Smooth muscle cell (in vitro differentiated cells): ENCODE measurements at regions not wholly inside any gene's neighbourhood (a gene's known extent, or its start where the extent isn't known, plus 50 kb on each side); places are given as distances from the start of the nearest gene placed in this dataset. TPM values are rescaled to one million over a fixed set of nuclear protein-coding genes. Genes with fewer than 3 reads are reported as not detected.
"Not testable (repeated sequence)": the region's sequence is repeated elsewhere in the genome, so short reads cannot be mapped to it uniquely, and the experiment has no call there.

Experiments used
- DNase-seq: peaks from one replicate; lab custom pipeline; 2025; ENCODE audit not compliant: unreplicated experiment; lab: John Stamatoyannopoulos, UW
- H2AFZ ChIP-seq: fragments of 200-600 bp; sonication (generic); 2 replicates; pipeline ENCODE4 v1.6.0; 2016; ENCODE audit warnings: antibody characterized with exemption, low read depth, mild to moderate bottlenecking
- H3F3A ChIP-seq: fragments of 200-600 bp; sonication (generic); 2 replicates; pipeline ENCODE4 v1.6.0; 2017; ENCODE audit warnings: antibody characterized with exemption, low read depth
- H3K27ac ChIP-seq: fragments of 200-600 bp; sonication (generic); 2 replicates; pipeline ENCODE4 v1.5.1; 2016; ENCODE audit warnings: low read depth, mild to moderate bottlenecking
- H3K27me3 ChIP-seq: fragments of 200-600 bp; sonication (generic); 2 replicates; pipeline ENCODE4 v1.6.1; 2016; ENCODE audit warnings: low read depth, mild to moderate bottlenecking
- H3K36me3 ChIP-seq: fragments of 200-600 bp; sonication (generic); 2 replicates; pipeline ENCODE4 v1.5.1; 2016; ENCODE audit warnings: low read depth
- H3K4me1 ChIP-seq: fragments of 200-600 bp; sonication (generic); 2 replicates; pipeline ENCODE4 v1.5.1; 2016; ENCODE audit warnings: low read depth
- H3K4me2 ChIP-seq: fragments of 200-600 bp; sonication (generic); 2 replicates; pipeline ENCODE4 v1.6.0; 2016; ENCODE audit warnings: mild to moderate bottlenecking
- H3K4me3 ChIP-seq: fragments of 200-600 bp; sonication (generic); 2 replicates; pipeline ENCODE4 v1.5.1; 2016; ENCODE audit warnings: mild to moderate bottlenecking
- H3K79me2 ChIP-seq: fragments of 200-600 bp; sonication (generic); 2 replicates; pipeline ENCODE4 v1.6.0; 2016; ENCODE audit warnings: low read depth, mild to moderate bottlenecking
- H3K9ac ChIP-seq: fragments of 200-600 bp; sonication (generic); 2 replicates; pipeline ENCODE4 v1.6.0; 2016; ENCODE audit warnings: low read depth
- H3K9me3 ChIP-seq: fragments of 200-600 bp; sonication (generic); replicated peaks from 2 replicates; pipeline ENCODE4 v1.5.1; 2016; ENCODE audit warnings: low read depth
- H4K20me1 ChIP-seq: fragments of 200-600 bp; sonication (generic); 2 replicates; pipeline ENCODE4 v1.6.0; 2016; ENCODE audit warnings: low read depth
- CTCF ChIP-seq: fragments of 200-600 bp; sonication (generic); IDR thresholded peaks from 2 replicates; pipeline ENCODE4 v1.5.1; 2017; ENCODE audit warnings: borderline replicate concordance, mild to moderate bottlenecking, antibody characterized with exemption; ENCODE audit not compliant: insufficient read depth, poor library complexity, severe bottlenecking
- WGBS: methylation state at CpG from one replicate; pipeline ENCODE4 v1.1.7; 2016; ENCODE audit warnings: low lambda C conversion rate; 5-methylcytosine and 5-hydroxymethylcytosine counted together
- microRNA-seq: library from miRNA; unstranded; fragments of <30 nt; microRNA quantifications from one replicate; pipeline ENCODE4, GENCODE V29; 2016; ENCODE audit warnings: borderline number of aligned reads
- small RNA-seq: library from RNA; depleted of rRNA; stranded (forward); fragments of <200 nt; gene quantifications from one replicate; pipeline ENCODE3, GENCODE V24; 2014

- WGBS, result 88% methylated on average over 11 of the region's 11 CpGs
- Histone ChIP-seq H4K20me1 (no peaks in the 10 kb centered on the region), H3K4me2 (no peak overlapping the region), H3K79me2 (no peaks in the 10 kb centered on the region), H3F3A (no peaks in the 10 kb centered on the region), H3K9ac (no peak overlapping the region), H3K9me3 (no peaks in the 10 kb centered on the region), H3K4me1 (no peaks in the 10 kb centered on the region), H3K36me3 (no peaks in the 10 kb centered on the region), H3K4me3 (no peak overlapping the region), H3K27ac (no peak overlapping the region), H2AFZ (no peak overlapping the region), H3K27me3 (no peaks in the 10 kb centered on the region)
- no peak for DNase-seq
- no peak for TF ChIP-seq CTCF
Observed at GRCh38 chr4:9709724-9710123, 71.7 kb upstream of the DRD5 start.

GRCh38 chr4:9715271-9715670, 66.2 kb upstream of the DRD5 start:
- not testable (repeated sequence) for H3K4me2 ChIP-seq, H2AFZ ChIP-seq
- 92% methylated on average over 2 of the region's 2 CpGs for WGBS

GRCh38 chr4:9716093-9716492, 65.3 kb upstream of the DRD5 start:
- H3K79me2 ChIP-seq, result no peaks in the 10 kb centered on the region

More at GRCh38 chr4:9715271-9715670, 66.2 kb upstream of the DRD5 start:
- H3K4me1 ChIP-seq, H3K27me3 ChIP-seq, DNase-seq, H3K79me2 ChIP-seq, H3K27ac ChIP-seq, H4K20me1 ChIP-seq, H3K9me3 ChIP-seq, H3K9ac ChIP-seq, H3K4me3 ChIP-seq, H3F3A ChIP-seq, H3K36me3 ChIP-seq: not testable (repeated sequence)

GRCh38 chr4:9718246-9718939, 63.0 kb upstream of the DRD5 start:
- not testable (repeated sequence) for DNase-seq, H3K4me1 ChIP-seq, H3K27ac ChIP-seq, H3K79me2 ChIP-seq, H3K9ac ChIP-seq, H4K20me1 ChIP-seq, H3K27me3 ChIP-seq, H3K4me2 ChIP-seq, H3K9me3 ChIP-seq, H3K4me3 ChIP-seq, H3F3A ChIP-seq, H2AFZ ChIP-seq, H3K36me3 ChIP-seq
- 48% methylated on average over 1 of the region's 1 CpG for WGBS

More at GRCh38 chr4:9716093-9716492, 65.3 kb upstream of the DRD5 start:
- Histone ChIP-seq H3K9me3 (no peaks in the 10 kb centered on the region), H3K27ac (no peak overlapping the region), H3K4me1 (no peaks in the 10 kb centered on the region), H3F3A (no peaks in the 10 kb centered on the region), H3K4me2 (no peak overlapping the region), H3K27me3 (no peaks in the 10 kb centered on the region), H3K4me3 (no peak overlapping the region), H3K36me3 (no peaks in the 10 kb centered on the region), H4K20me1 (no peaks in the 10 kb centered on the region), H3K9ac (no peak overlapping the region), H2AFZ (no peak overlapping the region)
- no peak for DNase-seq
- TF ChIP-seq CTCF, result no peak
- 74% methylated on average over 3 of the region's 3 CpGs for WGBS

- not testable (repeated sequence) for H3F3A ChIP-seq, H3K4me3 ChIP-seq, H3K27ac ChIP-seq, H3K27me3 ChIP-seq, H3K9ac ChIP-seq, H3K36me3 ChIP-seq, H3K9me3 ChIP-seq, DNase-seq, H3K79me2 ChIP-seq, H2AFZ ChIP-seq, H3K4me1 ChIP-seq, H3K4me2 ChIP-seq, H4K20me1 ChIP-seq
- 89% methylated on average over 11 of the region's 11 CpGs for WGBS
Observed at GRCh38 chr4:9722131-9722530, 59.3 kb upstream of the DRD5 start.

Small RNAs in the stretch of these regions (microRNA-seq; reads per million reads assigned to microRNA genes)
- gene MIR548I2, result not detected

Small RNAs in the stretch of these regions (small RNA-seq; reads per million reads assigned to genes)
- gene MIR548I2 (not detected), gene RF00017 (not detected), gene SNRPCP13 (0.21 reads per million)
